ENCODE measurements at regions not wholly inside any gene's neighbourhood (a gene's known extent, or its start where the extent isn't known, plus 50 kb on each side); places are given as distances from the start of the nearest gene placed in this dataset.

GRCh38 chr16:79903471-79903870, 302.9 kb upstream of the MAF start:
- Histone ChIP-seq H3K4me3 (no peak overlapping the region), H3K4me1 (peaks cover 0 to 13% (median 0%) of the 10 kb centered on the region in 4 donors), H3K9me3 (no peaks in the 10 kb centered on the region), H3K27me3 (no peaks in the 10 kb centered on the region), H3K36me3 (no peaks in the 10 kb centered on the region), H3K27ac (no peak overlapping the region)
- no peak for TF ChIP-seq POLR2A (IDR thresholded peaks at IDR 0.05)
- DNase-seq, result no peak

GRCh38 chr16:79902351-79902750, 301.8 kb upstream of the MAF start:
- Histone ChIP-seq H3K27me3 (no peaks in the 10 kb centered on the region), H3K4me1 (peaks cover 0 to 21% (median 3%) of the 10 kb centered on the region in 4 donors), H3K36me3 (no peaks in the 10 kb centered on the region), H3K9me3 (no peaks in the 10 kb centered on the region), H3K27ac (no peak overlapping the region), H3K4me3 (no peak overlapping the region)
- DNase-seq, result no peak
- TF ChIP-seq POLR2A (IDR thresholded peaks at IDR 0.05), result no peak
- no peak for TF ChIP-seq CTCF (IDR thresholded peaks at IDR 0.05)

- no peak for DNase-seq
- Histone ChIP-seq H3K27me3 (no peaks in the 10 kb centered on the region), H3K4me3 (no peak overlapping the region), H3K4me1 (peaks cover 0 to 29% (median 3%) of the 10 kb centered on the region in 4 donors), H3K36me3 (no peaks in the 10 kb centered on the region), H3K9me3 (no peaks in the 10 kb centered on the region), H3K27ac (no peak overlapping the region)
- no peak for TF ChIP-seq POLR2A (IDR thresholded peaks at IDR 0.05)
These were observed 301.0 kb upstream of the MAF start for GRCh38 chr16:79901522-79901921.

GRCh38 chr16:79899716-79900115, 299.2 kb upstream of the MAF start:
- Histone ChIP-seq H3K27ac (peak overlapping the region in 2 of 4 donors; percentile 77 to 79), H3K36me3 (no peaks in the 10 kb centered on the region), H3K4me3 (no peak overlapping the region), H3K9me3 (no peaks in the 10 kb centered on the region), H3K4me1 (peaks cover 0 to 29% (median 3%) of the 10 kb centered on the region in 4 donors), H3K27me3 (no peaks in the 10 kb centered on the region)
- TF ChIP-seq POLR2A (IDR thresholded peaks at IDR 0.05), result no peak
- peak in 2 of 6 experiments; percentile 18 to 36 for TF ChIP-seq CTCF (IDR thresholded peaks at IDR 0.05)
- DNase-seq, result peak in 1 of 3 donors; percentile 77

GRCh38 chr16:79899316-79899715, 298.8 kb upstream of the MAF start:
- H3K9me3 ChIP-seq, result no peaks in the 10 kb centered on the region
- DNase-seq, result no peak
- peaks cover 0 to 29% (median 3%) of the 10 kb centered on the region in 4 donors for H3K4me1 ChIP-seq
- no peak overlapping the region for H3K4me3 ChIP-seq
- peak overlapping the region in 2 of 4 donors; percentile 77 to 79 for H3K27ac ChIP-seq
- H3K36me3 ChIP-seq, result no peaks in the 10 kb centered on the region
- H3K27me3 ChIP-seq, result no peaks in the 10 kb centered on the region
- TF ChIP-seq CTCF (IDR thresholded peaks at IDR 0.05), result no peak
- no peak for TF ChIP-seq POLR2A (IDR thresholded peaks at IDR 0.05)

GRCh38 chr16:79898703-79899102, 298.2 kb upstream of the MAF start:
- DNase-seq, result no peak
- no peak overlapping the region for H3K4me3 ChIP-seq
- H3K27ac ChIP-seq, result peak overlapping the region in 3 of 4 donors; percentile 17 to 79 (median 77)
- no peaks in the 10 kb centered on the region for H3K36me3 ChIP-seq
- peaks cover 0 to 29% (median 3%) of the 10 kb centered on the region in 4 donors for H3K4me1 ChIP-seq
- no peaks in the 10 kb centered on the region for H3K27me3 ChIP-seq
- no peaks in the 10 kb centered on the region for H3K9me3 ChIP-seq
- no peak for TF ChIP-seq CTCF (IDR thresholded peaks at IDR 0.05)
- TF ChIP-seq POLR2A (IDR thresholded peaks at IDR 0.05), result no peak

All from Peyer's patch (tissue), 4 donors.